ENCODE measurements at regions not wholly inside any gene's neighbourhood (a gene's known extent, or its start where the extent isn't known, plus 50 kb on each side); places are given as distances from the start of the nearest gene placed in this dataset.
A peak's percentile ranks its signal among the peaks of the same experiment; 100 is the strongest.
"Not testable (repeated sequence)": the region's sequence is repeated elsewhere in the genome, so short reads cannot be mapped to it uniquely, and the experiment has no call there.

DNA sequence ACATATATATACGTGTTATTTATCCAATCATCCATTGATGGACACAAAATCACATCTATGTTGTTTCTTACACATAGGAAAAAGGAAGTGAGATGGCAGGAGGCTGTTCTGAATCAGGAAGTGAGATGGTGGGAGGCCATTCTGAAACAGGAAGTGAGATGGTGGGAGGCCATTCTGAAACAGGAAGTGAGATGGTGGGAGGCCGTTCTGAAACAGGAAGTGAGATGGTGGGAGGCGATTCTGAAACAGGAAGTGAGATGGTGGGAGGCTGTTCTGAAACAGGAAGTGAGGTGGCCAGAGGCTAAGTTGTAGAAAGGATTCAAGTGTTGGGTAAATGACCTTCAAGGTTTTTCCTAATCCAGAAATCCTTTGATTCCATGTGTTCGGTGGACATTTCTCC, 921.5 kb downstream of the TYW1 start:
- DNase-seq = peak in 1 of 5 donors; percentile 32

GRCh38 chr7:67923286-67923685, 926.7 kb downstream of the TYW1 start:
- no peak for DNase-seq

DNA sequence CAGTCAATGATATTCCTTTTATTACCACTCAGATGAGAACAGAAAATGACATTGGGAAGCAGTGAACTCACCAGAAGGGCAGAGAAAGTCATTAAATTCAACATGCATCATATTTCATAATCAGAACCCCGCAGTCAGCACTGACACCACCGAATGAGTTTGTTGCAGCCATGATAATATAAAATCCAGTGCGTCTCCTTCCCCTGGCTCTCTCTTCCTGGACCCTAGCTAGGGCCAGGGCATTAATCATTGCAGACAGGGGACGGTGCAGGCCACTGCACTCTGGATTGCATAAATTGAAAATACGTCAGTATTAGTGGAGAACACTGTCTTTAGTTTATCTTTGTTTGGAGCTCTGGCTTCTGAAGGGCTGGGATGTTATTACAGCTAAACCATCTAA, 931.5 kb downstream of the TYW1 start:
- DNase-seq = no peak

DNA sequence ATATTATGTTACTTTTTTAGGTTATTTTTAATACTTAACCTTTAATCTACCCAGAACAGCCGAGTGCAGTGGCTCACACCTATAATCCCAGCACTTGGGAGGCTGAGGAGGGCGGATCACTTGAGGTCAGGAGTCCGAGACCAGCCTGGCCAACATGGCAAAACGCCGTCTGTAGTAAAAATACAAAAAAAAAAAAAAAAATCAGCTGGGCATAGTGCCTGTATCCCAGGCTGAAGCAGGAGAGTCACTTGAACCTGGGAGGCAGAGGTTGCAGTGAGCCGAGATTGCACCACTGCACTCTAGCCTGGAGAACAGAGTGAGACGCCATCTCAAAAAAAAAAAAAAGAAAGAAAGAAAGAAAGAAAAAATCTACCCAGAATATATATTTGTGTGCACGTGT, 939.8 kb downstream of the TYW1 start:
- not testable (repeated sequence) for DNase-seq

- DNase-seq = no peak
Measured at GRCh38 chr7:67940400-67940799, 943.8 kb downstream of the TYW1 start.

- DNase-seq = no peak
Measured at GRCh38 chr7:67947191-67947590, 950.6 kb downstream of the TYW1 start.

DNA sequence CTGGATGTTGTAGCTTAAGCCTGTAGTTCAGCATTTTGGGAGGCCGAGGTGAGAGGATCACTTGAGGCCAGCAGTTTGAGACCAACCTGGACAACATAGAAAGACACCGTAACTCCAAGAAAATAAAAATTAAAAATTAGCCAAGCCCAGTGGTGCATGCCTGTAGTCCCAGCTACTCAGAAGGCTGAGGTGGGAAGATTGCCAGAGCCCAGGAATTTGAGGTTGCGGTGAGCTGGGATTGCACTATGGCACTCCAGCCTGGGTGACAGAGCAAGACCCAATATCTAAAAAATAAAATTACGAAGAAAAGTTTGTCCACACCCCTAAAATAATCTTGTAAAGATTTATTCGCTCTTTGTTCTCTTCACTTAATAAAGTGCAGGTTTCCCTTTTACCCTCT, 951.0 kb downstream of the TYW1 start:
- no peak for DNase-seq

- DNase-seq = no peak
Measured at GRCh38 chr7:67950321-67951083, 953.9 kb downstream of the TYW1 start.

- no peak for DNase-seq
Measured at GRCh38 chr7:67955061-67955460, 958.4 kb downstream of the TYW1 start.

- DNase-seq = no peak
Measured at GRCh38 chr7:67962863-67963262, 966.2 kb downstream of the TYW1 start.

- DNase-seq = no peak
Measured at GRCh38 chr7:67976490-67976889, 979.9 kb downstream of the TYW1 start.

DNA sequence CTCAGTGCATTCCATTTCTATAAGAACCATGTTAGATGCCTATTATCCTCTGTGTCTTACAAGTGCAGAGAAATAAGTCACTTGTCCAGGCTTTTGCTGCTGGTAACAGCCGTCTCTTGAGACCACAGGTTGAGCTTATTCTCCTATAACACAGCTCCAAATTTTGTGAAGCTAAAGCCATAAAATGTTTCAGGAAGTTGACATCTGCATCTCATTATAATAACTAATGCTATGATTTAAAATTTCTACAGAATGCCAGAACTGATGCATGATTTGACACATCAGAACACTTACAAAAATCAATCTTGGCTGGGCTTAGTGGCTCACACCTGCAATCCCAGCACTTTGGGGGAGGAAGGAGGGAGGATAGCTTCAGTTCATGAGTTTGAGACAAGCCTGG, 986.9 kb downstream of the TYW1 start:
- no peak for DNase-seq

DNA sequence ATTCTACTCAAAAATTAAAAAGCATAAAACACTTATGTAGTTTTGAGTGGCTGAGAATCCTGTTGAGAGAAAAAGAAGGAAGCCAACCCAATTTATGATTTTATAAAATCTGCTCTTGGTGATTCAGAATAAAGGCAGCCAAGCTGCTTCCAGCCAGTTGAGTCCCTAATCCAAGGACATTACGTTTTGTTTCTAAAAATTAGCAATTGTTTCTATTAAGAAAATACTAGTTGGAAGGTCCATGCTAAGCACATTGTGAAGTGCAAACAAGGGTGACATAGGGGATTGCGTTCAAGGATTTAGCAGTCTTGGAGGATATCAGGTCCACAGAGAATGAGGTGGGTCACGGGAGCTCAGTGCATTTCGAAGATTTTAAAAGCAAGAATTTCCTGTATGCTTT, 987.7 kb downstream of the TYW1 start:
- no peak for DNase-seq

GRCh38 chr7:67989142-67989541, 992.5 kb downstream of the TYW1 start:
- no peak for DNase-seq

DNA sequence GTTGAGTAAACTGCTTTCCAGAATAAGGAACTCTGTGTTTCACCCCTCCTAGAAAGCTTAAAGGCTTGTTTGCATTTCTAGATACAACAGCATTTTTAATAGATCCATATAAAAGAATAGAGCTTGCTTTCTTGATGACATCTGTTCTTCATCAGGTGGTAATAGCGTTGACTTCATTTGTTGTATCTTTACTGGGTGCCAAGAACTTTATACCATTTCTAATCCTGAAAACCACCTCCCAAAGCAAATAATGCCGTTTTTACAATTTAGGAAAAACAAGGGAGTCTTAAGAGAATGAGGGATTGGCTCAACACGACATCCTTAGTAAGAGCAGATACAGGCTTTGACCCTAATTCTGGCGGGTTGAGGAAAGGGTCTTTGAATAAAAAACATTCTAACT, 993.4 kb downstream of the TYW1 start:
- DNase-seq = no peak

- no peak for DNase-seq
Measured at GRCh38 chr7:67990716-67991115, 994.1 kb downstream of the TYW1 start.

DNA sequence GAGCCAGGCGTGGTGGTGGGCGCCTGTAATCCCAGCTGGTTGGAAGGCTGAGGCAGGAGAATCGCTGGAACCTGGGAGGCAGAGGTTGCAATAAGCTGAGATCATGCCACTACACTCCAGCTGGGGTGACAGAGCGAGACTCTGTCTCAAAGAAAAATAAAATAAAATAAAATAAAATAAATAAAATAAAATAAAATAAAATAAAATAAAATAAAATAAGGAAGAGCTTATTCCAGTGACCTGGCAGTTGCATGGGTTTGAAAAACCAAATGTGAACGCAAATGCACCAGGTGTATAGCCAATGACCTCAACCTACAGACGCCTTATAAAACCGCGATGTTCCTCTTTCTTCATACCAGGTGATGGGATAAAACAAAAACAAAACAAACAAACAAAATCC, 995.7 kb downstream of the TYW1 start:
- no peak for DNase-seq

GRCh38 chr7:68005992-68006391, 1009.4 kb downstream of the TYW1 start:
- no peak for DNase-seq

- DNase-seq = no peak
Measured at GRCh38 chr7:68006619-68007018, 1010.0 kb downstream of the TYW1 start.

DNA sequence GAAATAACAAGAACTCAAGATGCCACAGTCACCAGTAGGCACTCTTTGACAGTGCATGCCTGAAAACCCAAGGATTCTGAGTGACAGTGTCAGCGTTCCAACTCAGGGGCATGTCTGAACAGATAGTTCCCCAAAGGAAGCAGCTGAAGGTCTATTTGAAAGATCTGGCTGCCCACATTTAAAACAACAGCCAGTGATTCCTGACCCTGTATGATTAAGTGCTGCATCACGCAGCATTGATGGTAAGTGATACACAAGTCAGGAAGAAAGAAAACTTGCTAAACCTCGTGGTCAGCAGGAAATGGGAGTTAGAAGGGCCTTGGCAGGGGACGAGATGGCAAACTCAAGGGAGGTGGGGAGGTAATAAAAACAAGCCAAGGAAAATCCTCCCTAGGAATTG, 1013.1 kb downstream of the TYW1 start:
- DNase-seq = no peak

- DNase-seq = no peak
Measured at GRCh38 chr7:68014031-68014736, 1017.6 kb downstream of the TYW1 start.

DNA sequence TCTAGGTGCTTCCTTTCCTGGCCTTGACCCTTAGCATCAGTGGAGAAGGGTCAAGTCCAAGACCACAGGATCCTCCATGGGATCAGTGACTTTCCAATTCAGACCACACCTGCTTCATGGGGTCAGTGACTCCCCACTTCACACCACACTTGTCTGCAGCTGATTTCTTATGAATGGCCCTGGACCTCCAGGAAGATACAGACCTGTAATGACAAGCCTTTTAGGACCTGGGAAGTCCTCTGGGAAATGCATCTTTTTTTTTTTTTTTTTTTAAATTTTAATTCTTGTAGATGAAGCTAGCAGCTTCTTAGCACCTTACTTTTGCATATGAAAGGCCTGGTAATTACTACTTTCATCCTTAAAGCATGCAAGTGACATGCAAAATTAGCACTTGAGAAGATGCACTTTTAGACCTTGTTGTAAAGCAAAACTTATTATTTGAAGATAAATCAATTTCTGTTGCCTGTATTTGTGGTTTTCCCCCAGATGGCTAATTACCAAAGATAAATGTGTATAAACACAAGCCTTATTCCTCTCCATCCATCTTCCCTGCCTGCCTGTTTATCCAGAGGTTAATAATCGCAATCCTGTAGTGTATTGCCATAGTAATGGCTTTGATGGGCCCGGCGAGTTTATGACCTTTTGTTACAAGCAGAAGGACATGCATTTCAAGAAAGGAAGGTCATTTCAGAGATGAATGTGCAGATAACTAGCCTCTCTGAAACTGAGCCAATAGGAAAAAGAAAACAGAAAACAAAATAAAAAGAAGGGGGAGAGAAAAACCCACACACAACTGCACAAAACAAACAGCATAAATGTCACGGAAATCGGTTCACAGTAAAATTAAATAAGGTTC, 1018.7 kb downstream of the TYW1 start:
- no peak for DNase-seq

GRCh38 chr7:68015978-68016532, 1019.4 kb downstream of the TYW1 start:
- DNase-seq = no peak
